ENCODE measurements at regions not wholly inside any gene's neighbourhood (a gene's known extent, or its start where the extent isn't known, plus 50 kb on each side); places are given as distances from the start of the nearest gene placed in this dataset.

- DNase-seq (no peak), ATAC-seq (ENCODE audit: low FRiP score in 2 of 2) (no peak)
- no peaks in the 10 kb centered on the region for H3K4me1 ChIP-seq
- H3K36me3 ChIP-seq, result no peaks in the 10 kb centered on the region
- TF ChIP-seq POLR2A (IDR thresholded peaks at IDR 0.05), result no peak
- TF ChIP-seq, protein P1, sequence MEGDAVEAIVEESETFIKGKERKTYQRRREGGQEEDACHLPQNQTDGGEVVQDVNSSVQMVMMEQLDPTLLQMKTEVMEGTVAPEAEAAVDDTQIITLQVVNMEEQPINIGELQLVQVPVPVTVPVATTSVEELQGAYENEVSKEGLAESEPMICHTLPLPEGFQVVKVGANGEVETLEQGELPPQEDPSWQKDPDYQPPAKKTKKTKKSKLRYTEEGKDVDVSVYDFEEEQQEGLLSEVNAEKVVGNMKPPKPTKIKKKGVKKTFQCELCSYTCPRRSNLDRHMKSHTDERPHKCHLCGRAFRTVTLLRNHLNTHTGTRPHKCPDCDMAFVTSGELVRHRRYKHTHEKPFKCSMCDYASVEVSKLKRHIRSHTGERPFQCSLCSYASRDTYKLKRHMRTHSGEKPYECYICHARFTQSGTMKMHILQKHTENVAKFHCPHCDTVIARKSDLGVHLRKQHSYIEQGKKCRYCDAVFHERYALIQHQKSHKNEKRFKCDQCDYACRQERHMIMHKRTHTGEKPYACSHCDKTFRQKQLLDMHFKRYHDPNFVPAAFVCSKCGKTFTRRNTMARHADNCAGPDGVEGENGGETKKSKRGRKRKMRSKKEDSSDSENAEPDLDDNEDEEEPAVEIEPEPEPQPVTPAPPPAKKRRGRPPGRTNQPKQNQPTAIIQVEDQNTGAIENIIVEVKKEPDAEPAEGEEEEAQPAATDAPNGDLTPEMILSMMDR (IDR thresholded peaks at IDR 0.05), result no peak
- no peak for TF ChIP-seq EP300 (IDR thresholded peaks at IDR 0.05)
- H3K9me3 ChIP-seq, result no peaks in the 10 kb centered on the region
- no peaks in the 10 kb centered on the region for H3K27me3 ChIP-seq
- 93 to 97% methylated on average over 1 of the region's 1 CpG for WGBS, 2 donors
- H3K4me3 ChIP-seq, result no peak overlapping the region
- no peak overlapping the region for H3K27ac ChIP-seq
These were observed 85.4 kb downstream of the OSR1 start for GRCh38 chr2:19272941-19273470.

GRCh38 chr2:19272039-19272438 is 86.4 kb downstream of the OSR1 start:
- DNase-seq (no peak), ATAC-seq (ENCODE audit: low FRiP score in 2 of 2) (no peak)
- 65 to 97% methylated on average over 4 of the region's 4 CpGs for WGBS, 2 donors
- no peaks in the 10 kb centered on the region for H3K27me3 ChIP-seq
- H3K27ac ChIP-seq, result no peak overlapping the region
- no peaks in the 10 kb centered on the region for H3K36me3 ChIP-seq
- TF ChIP-seq POLR2AphosphoS5 (IDR thresholded peaks at IDR 0.05) (no peak), POLR2A (IDR thresholded peaks at IDR 0.05) (no peak), EP300 (IDR thresholded peaks at IDR 0.05) (no peak)
- TF ChIP-seq, protein P1 (IDR thresholded peaks at IDR 0.05), result no peak
- H3K4me1 ChIP-seq, result no peaks in the 10 kb centered on the region
- no peaks in the 10 kb centered on the region for H3K9me3 ChIP-seq
- H3K4me3 ChIP-seq, result no peak overlapping the region

GRCh38 chr2:19264852-19265251 is 93.6 kb downstream of the OSR1 start:
- H3K27ac ChIP-seq, result no peak overlapping the region
- TF ChIP-seq POLR2AphosphoS5 (IDR thresholded peaks at IDR 0.05), result no peak
- no peak for TF ChIP-seq POLR2A (IDR thresholded peaks at IDR 0.05)
- no peak for TF ChIP-seq EP300 (IDR thresholded peaks at IDR 0.05)
- TF ChIP-seq, protein P1 (IDR thresholded peaks at IDR 0.05), result no peak
- H3K4me3 ChIP-seq, result no peak overlapping the region
- no peaks in the 10 kb centered on the region for H3K9me3 ChIP-seq
- H3K36me3 ChIP-seq, result no peaks in the 10 kb centered on the region
- no peaks in the 10 kb centered on the region for H3K27me3 ChIP-seq
- DNase-seq, result no peak
- H3K4me1 ChIP-seq, result no peaks in the 10 kb centered on the region
- no peak for ATAC-seq (ENCODE audit: low FRiP score in 2 of 2)
- WGBS, 2 donors, result 79 to 87% methylated on average over 6 of the region's 6 CpGs

DNA sequence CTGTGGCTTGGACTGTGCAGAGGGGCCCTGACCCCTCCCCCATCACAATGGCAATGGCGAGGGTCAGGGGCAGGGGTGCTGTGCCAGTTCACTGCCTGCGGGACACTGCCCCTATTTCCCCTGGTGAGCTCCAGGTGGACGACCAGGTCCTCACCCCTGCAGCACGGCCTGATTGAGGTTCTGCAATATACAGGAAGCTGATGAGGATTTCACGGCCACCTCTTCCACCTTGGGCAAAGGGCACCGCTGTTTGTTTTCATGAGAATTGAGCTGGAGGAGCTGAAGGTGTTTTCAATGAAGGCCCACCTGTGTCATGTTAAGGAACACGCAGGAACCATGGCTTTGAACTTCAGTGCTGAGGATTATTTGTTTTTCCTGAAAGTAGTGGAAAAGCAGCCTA is 96.3 kb downstream of the OSR1 start:
- peak in 1 of 2 donors; percentile 15 for DNase-seq
- no peaks in the 10 kb centered on the region for H3K4me1 ChIP-seq

GRCh38 chr2:19261061-19261460 is 97.4 kb downstream of the OSR1 start:
- Histone ChIP-seq H3K36me3 (no peaks in the 10 kb centered on the region), H3K4me3 (no peak overlapping the region), H3K4me1 (no peaks in the 10 kb centered on the region), H3K9me3 (no peaks in the 10 kb centered on the region), H3K27me3 (no peaks in the 10 kb centered on the region), H3K27ac (no peak overlapping the region)
- 91 to 96% methylated on average over 4 of the region's 4 CpGs for WGBS, 2 donors
- ATAC-seq (ENCODE audit: low FRiP score in 2 of 2), result no peak
- DNase-seq, result no peak
- TF ChIP-seq POLR2AphosphoS5 (IDR thresholded peaks at IDR 0.05), result no peak
- TF ChIP-seq POLR2A (IDR thresholded peaks at IDR 0.05), result no peak
- TF ChIP-seq EP300 (IDR thresholded peaks at IDR 0.05), result no peak
- TF ChIP-seq, protein P1 (IDR thresholded peaks at IDR 0.05), result no peak

More for the DNA sequence above, 96.3 kb downstream of the OSR1 start:
- WGBS, 2 donors, result 90 to 98% methylated on average over 5 to 6 of the region's 7 CpGs
- Histone ChIP-seq H3K27ac (no peak overlapping the region), H3K36me3 (no peaks in the 10 kb centered on the region), H3K9me3 (no peaks in the 10 kb centered on the region), H3K4me3 (no peak overlapping the region), H3K27me3 (no peaks in the 10 kb centered on the region)
- TF ChIP-seq POLR2A (IDR thresholded peaks at IDR 0.05) (no peak), EP300 (IDR thresholded peaks at IDR 0.05) (no peak), POLR2AphosphoS5 (IDR thresholded peaks at IDR 0.05) (no peak)
- TF ChIP-seq, protein P1 (IDR thresholded peaks at IDR 0.05), result no peak
- peak in 1 of 2 donors; percentile 12 for ATAC-seq (ENCODE audit: low FRiP score in 2 of 2)

All from upper lobe of left lung (tissue), 6 donors.